Inferior parietal cortex (tissue), 1 donor: ENCODE measurements at regions not wholly inside any gene's neighbourhood (a gene's known extent, or its start where the extent isn't known, plus 50 kb on each side); places are given as distances from the start of the nearest gene placed in this dataset.

Experiments used
- DNase-seq: peaks from one replicate; pipeline ENCODE4 v3.0.0-alpha.2; 2016; ENCODE audit errors: extremely low spot score

GRCh38 chr9:115169003-115169402 is 51.0 kb upstream of the TNC start:
- no peak for DNase-seq

GRCh38 chr9:115170358-115171073 is 52.6 kb upstream of the TNC start:
- DNase-seq, result no peak

- no peak for DNase-seq
Measured at GRCh38 chr9:115171921-115172388, 54.0 kb upstream of the TNC start.

GRCh38 chr9:115182264-115182663 is 64.3 kb upstream of the TNC start:
- DNase-seq, result no peak

- DNase-seq, result no peak
Measured at GRCh38 chr9:115183436-115183835, 65.5 kb upstream of the TNC start.

GRCh38 chr9:115189686-115190085 is 71.7 kb upstream of the TNC start:
- DNase-seq, result no peak

- DNase-seq, result no peak
Measured at GRCh38 chr9:115191667-115192066, 73.7 kb upstream of the TNC start.

GRCh38 chr9:115192280-115192679 is 74.3 kb upstream of the TNC start:
- DNase-seq, result no peak

- DNase-seq, result no peak
Measured at GRCh38 chr9:115192835-115193525, 75.0 kb upstream of the TNC start.

- no peak for DNase-seq
Measured at GRCh38 chr9:115193777-115194176, 75.8 kb upstream of the TNC start.

- DNase-seq, result no peak
Measured at GRCh38 chr9:115194216-115194615, 76.3 kb upstream of the TNC start.

- DNase-seq, result no peak
Measured at GRCh38 chr9:115195912-115196311, 78.0 kb upstream of the TNC start.

GRCh38 chr9:115196919-115197318 is 79.0 kb upstream of the TNC start:
- DNase-seq, result no peak

- DNase-seq, result no peak
Measured at GRCh38 chr9:115198001-115198400, 80.0 kb upstream of the TNC start.

- no peak for DNase-seq
Measured at GRCh38 chr9:115200711-115201505, 83.0 kb upstream of the TNC start.

GRCh38 chr9:115202181-115202580 is 84.2 kb upstream of the TNC start:
- DNase-seq, result no peak

- no peak for DNase-seq
Measured at GRCh38 chr9:115202960-115203751, 85.2 kb upstream of the TNC start.

- no peak for DNase-seq
Measured at GRCh38 chr9:115204904-115205453, 87.0 kb upstream of the TNC start.

GRCh38 chr9:115207003-115207836 is 89.3 kb upstream of the TNC start:
- DNase-seq, result no peak

- DNase-seq, result no peak
Measured at GRCh38 chr9:115208501-115208900, 90.5 kb upstream of the TNC start.
